NCI-H1092 (cell line): ENCODE measurements at regions not wholly inside any gene's neighbourhood (a gene's known extent, or its start where the extent isn't known, plus 50 kb on each side); places are given as distances from the start of the nearest gene placed in this dataset.
"Not testable (repeated sequence)": the region's sequence is repeated elsewhere in the genome, so short reads cannot be mapped to it uniquely, and the experiment has no call there.

Source experiments
- DNase-seq: peaks from one replicate; lab custom pipeline; 2025; lab: John Stamatoyannopoulos, UW

DNA sequence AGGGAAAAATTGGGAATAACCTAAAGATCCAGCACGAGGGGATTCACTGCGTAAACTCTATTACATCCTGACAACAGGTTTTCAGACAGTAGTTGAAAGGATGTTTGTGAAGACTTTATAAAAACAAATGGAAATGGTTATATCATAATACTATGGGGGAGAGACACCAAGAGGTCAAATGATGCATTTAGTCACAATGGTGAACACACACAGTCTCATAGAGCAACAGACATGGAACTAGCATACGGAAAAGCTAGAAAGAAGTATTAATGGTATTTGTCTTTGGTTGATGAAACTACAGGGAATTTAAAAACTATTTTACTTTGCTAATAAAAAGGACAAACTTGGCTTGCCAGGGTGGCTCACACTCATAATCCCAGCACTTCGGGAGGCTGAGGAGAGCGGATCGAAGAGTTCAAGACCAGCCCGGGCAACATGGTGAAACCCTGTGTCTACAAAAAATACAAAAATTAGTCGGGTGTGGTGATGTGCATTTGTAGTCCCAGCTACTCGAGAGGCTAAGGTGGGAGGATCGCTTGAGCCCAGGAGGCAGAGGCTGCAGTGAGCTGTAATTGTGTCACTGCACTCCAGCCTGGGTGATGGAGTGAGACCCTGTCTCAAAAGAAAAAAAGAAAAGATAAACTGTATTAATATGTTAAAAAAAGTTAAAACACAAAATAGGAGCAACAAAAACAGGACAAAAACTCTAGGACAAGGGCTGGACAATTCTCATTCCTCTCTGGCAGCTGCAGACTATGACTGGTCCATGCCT, 94.8 kb downstream of the MYCN start:
- no peak for DNase-seq

DNA sequence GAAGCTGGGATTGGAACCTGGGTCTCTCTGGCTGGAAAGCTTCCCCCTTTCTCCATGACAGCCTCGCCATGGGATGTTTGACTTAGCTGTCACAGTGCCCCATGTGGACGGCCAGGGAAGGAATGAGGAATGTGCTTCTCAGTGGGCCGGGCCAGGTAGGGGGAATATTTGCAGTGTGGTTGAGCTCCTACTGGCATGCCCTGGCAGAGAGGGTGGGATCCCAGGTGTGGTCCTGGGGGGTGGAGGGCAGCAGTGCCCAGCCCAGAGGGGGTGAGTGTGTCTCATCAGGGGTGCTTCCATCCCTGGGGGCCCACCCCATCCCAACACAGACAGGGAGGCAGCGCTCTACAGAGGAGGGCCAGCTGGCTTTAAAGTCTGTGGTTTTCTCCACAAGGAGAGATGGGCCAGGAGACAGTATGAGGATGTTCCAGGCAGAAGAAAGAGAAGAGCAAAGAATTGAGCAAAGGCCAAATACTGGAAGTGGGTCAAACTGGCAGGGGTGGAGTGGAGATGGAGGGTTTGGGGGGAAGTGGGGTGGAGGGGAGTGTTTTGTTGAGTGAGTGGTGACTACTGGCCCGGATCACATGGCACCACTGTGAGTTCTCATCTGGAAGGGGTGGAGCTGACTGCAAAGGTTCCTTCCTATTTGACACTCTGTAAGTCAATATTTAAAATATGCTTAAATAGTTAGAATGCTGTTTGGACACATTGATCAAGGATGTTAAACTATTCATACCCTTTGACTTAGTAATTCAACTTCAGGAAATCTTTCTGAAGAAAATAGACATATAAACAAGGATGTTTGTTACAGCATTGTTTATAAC, 94.0 kb downstream of the MYCN start:
- DNase-seq: no peak

DNA sequence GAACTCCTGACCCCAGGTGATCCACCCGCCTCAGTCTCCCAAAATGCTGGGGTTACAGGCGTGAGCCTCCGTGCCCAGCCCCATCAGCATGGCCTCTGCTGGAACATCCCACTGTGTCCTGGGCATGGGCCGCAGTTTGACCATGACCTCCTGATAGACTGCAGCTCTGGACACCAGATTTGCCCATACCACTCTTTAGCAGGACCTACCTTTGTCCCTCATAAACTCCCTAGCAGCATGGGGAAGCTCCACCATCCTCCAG, 92.6 kb downstream of the MYCN start:
- no peak for DNase-seq

DNA sequence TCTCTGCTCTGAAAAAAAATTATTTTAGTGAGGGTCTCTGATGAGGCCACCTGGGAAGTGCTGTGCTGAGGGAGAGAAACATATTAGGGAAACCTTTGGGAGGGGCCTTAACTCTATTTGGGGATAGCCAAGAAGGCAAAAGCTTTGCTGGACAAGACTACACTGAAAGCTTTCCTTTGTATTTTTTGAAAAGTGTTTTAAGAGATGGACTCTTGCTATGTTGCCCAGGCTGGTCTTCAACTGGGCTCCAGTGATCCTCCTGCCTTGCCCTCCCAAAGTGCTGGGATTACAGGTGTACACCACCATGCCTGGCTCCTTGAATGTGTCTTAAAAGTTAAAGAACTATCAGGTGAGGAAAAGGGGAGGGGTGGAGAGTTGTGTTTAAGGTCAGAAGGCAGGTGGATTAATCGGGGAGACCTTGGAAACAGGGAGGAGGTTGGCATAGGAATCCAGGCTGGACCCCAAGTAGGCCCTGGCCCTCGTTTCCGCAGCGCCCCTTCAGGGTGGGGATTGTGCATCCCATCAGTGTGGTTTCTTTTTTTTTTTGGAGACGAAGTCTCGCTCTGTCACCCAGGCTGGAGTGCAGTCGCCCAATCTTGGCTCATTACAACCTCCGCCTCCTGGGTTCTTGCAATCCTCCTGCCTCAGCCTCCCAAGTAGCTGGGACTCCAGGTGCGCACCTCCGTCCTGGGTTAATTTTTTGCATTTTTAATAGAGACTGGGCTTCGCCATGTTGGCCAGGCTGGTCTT, 92.1 kb downstream of the MYCN start:
- DNase-seq: no peak

DNA sequence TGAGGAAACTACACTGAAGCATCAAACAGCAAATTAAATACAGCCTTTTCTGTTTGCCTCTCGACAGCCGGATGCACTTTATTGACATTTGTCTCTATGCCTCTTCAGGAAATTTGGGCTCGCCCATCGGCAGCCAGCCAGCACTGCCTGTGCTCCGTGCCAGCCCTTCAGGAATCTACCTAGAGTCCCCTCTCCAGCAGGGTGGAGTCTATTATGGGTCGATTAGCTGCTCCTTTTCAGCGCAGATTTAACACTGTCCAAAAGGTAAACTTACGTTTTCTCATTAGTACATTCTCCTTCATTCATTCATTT, 91.5 kb downstream of the MYCN start:
- DNase-seq: peak; percentile 32

DNA sequence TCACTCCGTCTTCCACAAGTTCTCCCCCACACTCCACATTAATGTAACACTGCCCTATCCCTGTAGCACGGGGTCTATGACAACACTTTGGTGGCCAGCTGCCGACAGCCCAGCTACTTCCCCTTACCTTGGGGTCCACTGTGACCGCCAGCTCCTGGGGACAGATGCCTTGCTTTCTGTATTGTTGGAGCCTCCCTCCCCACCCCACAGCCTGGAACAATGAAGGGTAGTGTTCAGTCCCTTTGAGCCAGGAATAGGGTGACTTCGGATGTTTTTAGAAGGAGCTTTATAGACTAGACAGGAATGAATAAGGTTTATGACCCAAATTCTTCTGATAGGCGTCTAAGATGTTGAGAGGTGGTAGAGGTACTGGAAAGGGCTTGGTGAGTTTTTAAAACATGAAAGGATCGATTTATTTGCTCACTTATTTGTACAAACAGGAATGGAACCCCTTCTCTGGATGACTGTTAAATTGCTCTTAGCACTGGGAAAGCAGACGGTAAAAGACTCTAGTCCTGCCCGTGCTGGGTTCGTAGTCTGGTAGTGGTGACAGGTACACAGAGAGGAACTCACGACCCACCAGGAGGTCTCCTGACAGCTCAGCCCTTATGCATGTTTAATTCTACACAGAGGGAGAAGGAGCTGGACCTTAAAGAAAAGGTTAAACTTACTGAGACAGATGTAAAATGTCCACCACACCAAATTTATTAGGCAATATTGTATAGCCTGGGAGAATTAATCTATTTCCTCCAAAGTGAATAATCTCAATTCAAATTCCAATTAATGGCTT, 90.9 kb downstream of the MYCN start:
- DNase-seq: no peak

DNA sequence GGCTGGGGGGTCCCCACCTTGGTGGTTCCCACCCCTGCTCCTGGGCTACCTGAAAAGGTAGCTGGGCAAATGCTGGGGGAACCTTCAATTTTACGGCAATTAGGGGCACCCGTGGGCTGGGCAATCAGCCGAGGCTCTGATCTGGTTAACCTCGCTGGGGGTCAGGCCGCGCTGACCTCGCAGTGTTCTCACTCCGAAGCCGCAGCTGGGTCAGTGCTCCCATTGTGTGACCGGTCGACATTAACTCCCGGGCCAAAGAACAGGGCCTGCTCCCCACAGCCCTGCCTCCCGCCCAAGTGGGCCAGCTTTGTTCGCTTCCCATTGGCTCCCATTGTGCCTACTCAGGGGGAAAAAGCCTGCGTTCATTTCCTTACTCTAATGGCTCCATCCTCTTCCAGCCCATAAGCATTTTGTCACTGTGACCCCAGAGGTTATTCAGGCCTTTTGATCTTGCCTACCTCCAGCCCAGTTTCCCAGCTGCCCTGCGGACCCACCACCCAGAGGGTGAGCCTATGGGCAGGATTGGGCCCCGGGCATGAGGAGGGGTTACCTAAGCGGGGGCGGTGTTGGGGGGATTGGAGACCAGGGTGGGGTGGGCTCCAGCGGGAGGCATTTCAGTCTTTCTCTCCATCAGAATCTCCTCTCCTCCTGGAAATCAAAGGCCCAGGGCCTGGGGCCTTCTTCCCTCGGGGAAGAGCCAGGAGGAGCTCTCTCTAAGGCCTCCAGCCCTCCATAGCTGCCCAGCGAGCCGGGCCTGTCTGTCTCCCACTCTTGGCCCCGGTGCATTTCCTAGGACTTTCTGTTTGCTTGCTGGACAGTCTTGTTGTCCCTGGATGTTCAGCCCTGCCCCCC, 90.1 kb downstream of the MYCN start:
- no peak for DNase-seq

DNA sequence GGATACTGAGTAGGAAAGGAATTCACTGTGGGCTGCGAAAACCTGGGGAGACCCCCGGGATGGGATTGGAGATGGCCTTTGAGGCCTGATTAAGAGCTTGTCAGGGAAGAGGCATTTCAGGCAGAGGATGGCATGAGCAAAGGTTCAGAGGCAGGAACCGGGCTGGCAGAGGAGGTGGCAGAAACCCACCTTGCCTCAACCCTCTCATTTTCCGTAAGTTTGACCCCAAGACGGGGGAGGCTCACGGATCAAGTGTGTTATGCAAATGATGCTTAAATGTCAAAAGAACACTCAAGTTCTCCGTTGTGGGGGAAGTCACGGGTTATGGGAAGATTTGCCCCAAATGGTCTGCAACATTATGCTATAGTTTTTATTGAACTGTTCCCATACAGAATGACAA, 88.3 kb downstream of the MYCN start:
- DNase-seq: no peak

DNA sequence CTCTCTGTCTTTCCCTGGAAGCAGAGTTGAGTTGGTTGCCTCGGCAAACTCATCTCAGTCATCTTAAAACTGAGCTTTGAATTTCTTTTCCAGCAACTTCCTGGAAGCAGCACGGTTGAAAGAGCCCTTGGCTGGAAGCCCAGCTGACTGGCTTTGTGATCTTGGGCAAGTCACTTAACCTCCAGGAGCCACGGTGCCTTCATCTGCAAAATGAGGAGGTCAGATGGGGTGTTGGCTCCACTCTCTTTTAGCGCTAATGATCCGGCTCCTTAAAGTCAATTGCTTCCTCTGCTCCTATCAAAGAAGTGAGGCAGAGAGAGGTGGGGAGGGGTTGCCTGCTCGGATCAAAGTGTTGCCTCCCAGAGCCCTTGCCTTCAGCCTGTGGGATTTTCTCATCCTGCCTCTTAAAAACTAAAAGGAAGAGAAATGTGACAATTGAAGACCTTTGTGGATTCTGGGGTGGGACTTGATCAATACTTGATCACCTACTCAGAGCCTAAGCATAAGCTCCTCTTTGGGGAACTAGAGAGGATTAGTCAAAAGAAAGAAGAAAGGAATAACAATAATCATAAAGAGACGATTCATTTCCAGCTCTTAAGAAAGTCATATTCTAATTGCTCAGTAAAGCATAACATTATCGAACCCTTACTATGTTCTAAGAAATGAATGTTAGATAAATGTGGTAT, 86.6 kb downstream of the MYCN start:
- DNase-seq: no peak

DNA sequence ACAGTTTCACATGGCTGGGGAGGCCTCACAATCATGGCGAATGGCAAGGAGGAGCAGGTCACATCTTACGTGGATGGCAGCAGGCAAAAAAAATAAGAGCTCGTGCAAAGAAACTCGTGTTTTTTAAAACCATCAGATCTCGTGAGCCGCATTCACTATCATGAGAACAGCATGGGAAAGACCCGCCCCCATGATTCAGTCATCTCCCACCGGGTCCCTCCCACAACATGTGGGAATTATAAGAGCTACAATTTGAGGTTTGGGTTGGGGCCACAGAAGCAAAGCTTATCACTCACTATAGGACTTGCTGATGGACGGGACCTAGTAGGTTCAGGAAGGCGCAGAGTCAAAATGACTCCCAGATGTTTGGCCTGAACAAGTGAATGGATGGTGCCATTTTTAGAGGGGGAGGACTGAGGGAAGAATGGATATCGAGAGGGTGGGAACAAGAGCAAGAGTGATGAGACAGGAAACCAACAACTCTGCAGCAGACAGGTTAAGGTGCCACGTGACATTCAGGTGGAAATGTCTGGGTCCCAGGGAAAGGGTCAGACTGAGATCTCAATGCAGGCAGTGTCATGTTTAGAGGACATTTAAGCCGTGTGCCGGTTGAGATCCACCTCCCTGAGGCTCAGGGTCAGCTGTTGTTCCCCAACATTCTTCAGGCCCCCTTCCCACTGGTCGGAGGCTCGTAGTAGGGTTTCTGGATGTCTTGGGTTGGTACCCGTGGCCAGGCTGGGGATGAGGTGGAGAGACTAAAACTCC, 85.7 kb downstream of the MYCN start:
- DNase-seq: no peak

DNA sequence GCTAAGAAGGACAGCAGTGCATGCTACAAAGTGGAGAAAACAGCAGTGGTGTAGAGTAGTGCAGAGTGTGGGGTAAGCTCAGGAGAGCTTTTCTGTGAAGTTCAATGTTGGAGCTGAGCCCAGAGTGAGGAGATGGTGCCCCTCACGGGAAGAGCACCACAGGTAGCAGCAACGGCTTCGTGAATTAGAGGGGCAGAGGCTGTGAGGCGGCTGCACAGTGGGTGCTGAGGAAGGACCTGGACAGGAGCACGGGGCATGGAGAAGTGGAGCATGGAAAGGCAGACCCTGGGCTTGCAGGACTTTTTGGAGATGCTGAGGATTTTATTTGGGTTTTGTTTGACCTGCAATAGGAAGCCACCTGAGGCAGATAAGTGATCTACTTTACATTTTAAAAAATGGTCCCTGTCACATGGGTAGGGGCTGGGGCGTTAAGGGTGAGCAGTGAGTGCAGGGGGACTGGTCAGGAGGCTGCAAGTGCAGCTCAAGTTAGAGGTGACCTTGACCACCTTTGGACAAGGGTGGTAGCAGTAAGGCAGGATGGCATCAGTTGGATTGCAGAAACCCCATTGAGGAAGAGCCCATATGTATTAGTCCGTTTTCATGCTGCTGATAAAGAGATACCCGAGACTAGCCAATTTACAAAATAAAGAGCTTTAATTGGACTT, 85.0 kb downstream of the MYCN start:
- no peak for DNase-seq

DNA sequence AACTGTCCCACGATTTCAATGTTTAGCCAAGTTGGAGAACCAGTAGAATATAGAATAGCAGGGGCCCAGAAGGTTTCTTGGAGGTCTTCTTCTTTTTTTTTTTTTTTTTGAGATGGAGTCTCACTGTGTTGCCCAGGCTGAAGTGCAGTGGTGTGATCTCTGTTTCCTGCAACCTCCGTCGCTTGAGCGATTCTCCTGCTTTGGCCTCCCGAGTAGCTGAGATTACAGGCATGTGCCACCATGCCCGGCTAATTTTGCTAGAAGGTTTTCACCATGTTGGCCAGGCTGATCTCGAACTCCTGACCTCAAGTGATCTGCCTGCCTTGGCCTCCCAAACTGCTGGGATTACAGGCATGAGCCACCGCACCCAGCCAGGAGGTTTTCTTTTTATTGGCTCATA, 84.3 kb downstream of the MYCN start:
- DNase-seq: not testable (repeated sequence)

DNA sequence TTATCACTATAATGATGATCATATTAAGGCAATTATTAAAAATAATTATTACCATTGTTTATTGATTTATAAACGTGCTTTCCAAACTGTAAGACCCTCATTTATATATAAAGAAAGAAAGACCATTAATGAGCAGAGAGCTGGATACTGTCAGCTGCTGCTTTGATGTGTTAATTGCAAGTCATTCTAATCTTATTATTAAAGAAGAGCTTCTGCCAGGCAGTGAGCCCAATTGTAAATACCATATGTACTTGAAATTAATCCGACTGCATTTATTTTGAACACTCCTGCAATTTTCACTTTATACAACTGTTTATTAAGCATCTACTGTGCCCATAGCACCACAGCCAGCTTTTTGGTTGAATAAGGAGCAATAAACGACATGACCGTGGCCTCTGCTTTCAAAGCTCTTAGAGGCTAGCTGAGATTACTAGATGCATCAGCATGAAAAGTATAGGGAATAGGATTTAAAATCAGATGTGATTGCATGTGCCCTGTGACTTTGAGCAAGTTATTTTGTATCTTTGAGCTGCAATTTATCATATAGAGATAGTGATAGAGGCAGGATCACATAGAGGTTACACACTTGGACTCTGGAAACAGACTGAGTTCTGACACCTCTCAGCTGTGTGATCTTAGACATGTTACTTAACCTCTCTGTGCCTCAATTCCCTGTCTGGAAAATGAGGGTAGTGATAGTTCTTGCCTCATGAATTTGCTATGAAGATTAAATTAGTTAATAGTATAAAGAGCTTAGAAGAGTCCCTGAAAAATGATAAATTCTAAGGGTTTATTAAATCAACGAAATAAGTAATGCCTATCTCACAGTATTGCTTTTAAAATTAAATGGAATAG, 83.4 kb downstream of the MYCN start:
- DNase-seq: no peak

DNA sequence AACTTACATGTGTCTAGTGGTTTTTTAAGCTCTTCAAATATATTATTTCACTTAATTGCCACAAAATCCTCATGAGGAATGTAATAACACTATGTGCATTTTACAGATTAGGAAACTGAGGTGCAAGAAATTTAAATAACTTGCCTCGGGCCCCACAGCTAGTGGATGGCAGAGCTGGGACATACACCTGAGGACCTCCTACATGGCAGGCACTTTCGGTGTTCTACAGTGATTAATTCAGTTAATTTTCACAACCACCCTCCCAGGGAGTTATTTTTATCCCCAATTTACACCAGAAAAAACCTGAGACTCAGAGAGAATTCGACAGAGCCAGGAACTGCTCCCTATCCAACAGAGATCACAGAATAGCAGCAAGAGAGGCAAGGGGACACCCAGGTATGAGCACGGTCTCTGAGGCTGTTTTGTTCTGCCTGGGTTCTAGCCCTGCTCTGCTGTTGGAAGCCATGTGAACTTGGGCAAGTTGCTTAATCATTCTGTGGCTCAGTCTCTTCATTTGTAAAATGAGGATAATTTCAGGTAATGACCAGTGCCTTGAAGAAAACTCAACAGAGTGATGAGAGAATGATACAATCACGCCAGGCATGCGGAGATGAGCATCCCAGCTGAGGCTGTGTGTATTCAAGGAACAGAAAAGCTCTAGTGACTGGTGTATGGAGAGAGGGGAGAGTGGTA, 82.3 kb downstream of the MYCN start:
- no peak for DNase-seq

DNA sequence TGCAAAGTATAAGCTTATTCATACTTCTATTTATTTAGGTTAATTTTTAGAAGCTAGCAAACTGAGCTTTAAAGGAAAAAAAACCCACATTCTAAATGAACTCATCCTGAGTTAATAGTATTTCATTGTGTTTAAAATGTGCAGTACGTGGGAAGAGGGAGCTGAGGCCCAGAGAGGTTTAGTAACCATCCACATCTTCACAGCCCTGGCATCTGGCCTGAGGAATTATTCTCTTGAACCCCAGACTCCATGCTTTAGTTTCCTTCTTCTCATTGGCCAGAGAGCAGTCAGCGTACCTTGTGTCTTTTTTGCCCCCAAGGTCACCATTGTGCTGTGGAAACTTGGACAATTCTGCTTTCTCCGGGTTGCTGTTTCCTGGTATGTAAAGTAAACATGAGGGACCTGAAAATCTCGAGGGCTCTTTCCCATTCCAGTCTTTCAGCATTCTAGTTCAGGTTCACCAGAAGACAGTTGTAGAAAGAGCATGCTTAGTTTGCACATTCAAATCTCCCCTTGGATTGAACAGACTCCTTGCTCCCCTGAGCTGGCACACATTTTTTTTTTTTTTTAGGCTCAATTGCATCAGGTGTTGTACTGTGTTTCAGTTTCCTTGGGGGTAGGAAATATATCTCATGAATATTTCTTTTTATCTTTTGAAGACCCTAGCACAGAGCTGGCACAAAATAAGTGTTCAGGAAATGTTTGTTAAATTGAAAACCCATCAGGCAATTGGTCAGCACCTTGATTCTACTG, 81.4 kb downstream of the MYCN start:
- DNase-seq: no peak

DNA sequence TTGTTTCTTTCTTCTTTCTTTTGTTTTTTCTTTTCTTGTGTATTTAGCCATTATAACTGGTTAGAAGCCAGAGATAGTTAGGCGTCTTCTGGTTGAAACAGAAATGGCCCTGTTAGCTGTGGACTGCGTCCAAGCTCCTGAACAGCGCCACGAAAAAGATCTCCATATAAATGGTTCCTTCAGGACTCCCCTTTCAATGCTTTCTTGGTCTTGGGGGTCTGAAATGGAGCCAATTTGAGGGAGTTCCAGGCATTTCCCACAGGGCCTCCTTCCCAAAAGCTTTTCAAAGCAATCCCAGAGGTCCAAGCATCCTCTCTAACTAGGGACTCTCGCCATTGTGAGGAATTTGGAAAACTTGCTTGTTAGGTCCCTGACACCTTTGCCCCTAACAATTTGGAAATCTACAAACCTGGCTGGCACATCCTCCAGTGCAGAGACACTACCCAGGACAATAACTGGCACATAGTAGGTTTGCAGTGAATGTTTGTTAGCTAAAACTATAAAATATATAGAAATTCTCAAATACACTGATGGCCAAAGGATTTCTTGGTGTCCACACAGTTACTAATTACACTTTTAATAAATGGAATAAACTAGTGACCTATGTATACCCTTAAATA, 80.1 kb downstream of the MYCN start:
- no peak for DNase-seq
